SK-N-SH (cell line): ENCODE measurements at regions not wholly inside any gene's neighbourhood (a gene's known extent, or its start where the extent isn't known, plus 50 kb on each side); places are given as distances from the start of the nearest gene placed in this dataset.

Source experiments
- CTCF ChIA-PET: fragments of 300-600, 350-600 bp; formaldehyde crosslinking; extraction: SDS; loops from one replicate; lab custom pipeline; 2021; lab: Yijun Ruan, JAX
- POLR2A ChIA-PET: fragments of 350-600 bp; sonication (Branson Sonifier 250); formaldehyde crosslinking; extraction: SDS; loops from one replicate; lab custom pipeline; 2020; ENCODE audit warnings: antibody characterized with exemption, inconsistent platforms; lab: Yijun Ruan, JAX
- DNase-seq: peaks from one replicate; pipeline ENCODE4 v3.0.0; 2012
- H2AFZ ChIP-seq: fragments of 200-600 bp; sonication (generic); 2 replicates; pipeline ENCODE4 v1.8.1; 2016; ENCODE audit warnings: antibody characterized with exemption, mild to moderate bottlenecking, low read depth
- H3F3A ChIP-seq: fragments of 200-600 bp; sonication (generic); replicated peaks from 2 replicates; pipeline ENCODE3; 2016; ENCODE audit warnings: antibody characterized with exemption, mild to moderate bottlenecking; ENCODE audit not compliant: insufficient read depth
- H3K27ac ChIP-seq, 2 experiments: fragments of 200-500 bp in 1 of 2; fragments of 200-600 bp in 1 of 2; sonication (Bioruptor generic) in 1 of 2; sonication (generic), shearing (Covaris generic) in 1 of 2; 2 replicates each; pipeline versions ENCODE4 v1.5.1 to v1.6.1; 2014 to 2016; ENCODE audit warnings: low read depth in 2 of 2, inconsistent platforms in 1 of 2, low read length in 1 of 2, mild to moderate bottlenecking in 1 of 2, mixed read lengths in 1 of 2
- H3K27me3 ChIP-seq: fragments of 200-600 bp; sonication (generic), shearing (Covaris generic); 2 replicates; pipeline ENCODE4 v1.6.1; 2016; ENCODE audit warnings: mixed run types; ENCODE audit not compliant: insufficient read depth
- H3K36me3 ChIP-seq, 2 experiments: fragments of 200-500 bp in 1 of 2; fragments of 200-600 bp in 1 of 2; sonication (Bioruptor generic) in 1 of 2; sonication (generic) in 1 of 2; replicated peaks in 1 of 2; 2 replicates each; pipeline versions ENCODE3 to v1.5.1; 2014 to 2016; ENCODE audit warnings: low read length in 1 of 2, mild to moderate bottlenecking in 1 of 2; ENCODE audit not compliant: insufficient read depth in 2 of 2, control insufficient read depth in 1 of 2
- H3K4me1 ChIP-seq, 2 experiments: fragments of 200-500 bp in 1 of 2; fragments of 200-600 bp in 1 of 2; sonication (Bioruptor generic) in 1 of 2; sonication (generic), shearing (Covaris generic) in 1 of 2; 2 replicates each; pipeline versions ENCODE4 v1.5.1 to v1.6.1; 2014 to 2016; ENCODE audit warnings: low read depth in 1 of 2, low read length in 1 of 2, mixed run types in 1 of 2; ENCODE audit not compliant: insufficient read depth in 2 of 2, control insufficient read depth in 1 of 2
- H3K4me2 ChIP-seq: fragments of 200-600 bp; sonication (generic), shearing (Covaris generic); 2 replicates; pipeline ENCODE4 v1.6.1; 2017; ENCODE audit warnings: mixed run types
- H3K4me3 ChIP-seq, 2 experiments: fragments of 200-500 bp in 1 of 2; fragments of 200-600 bp in 1 of 2; sonication (Bioruptor generic) in 1 of 2; sonication (generic), shearing (Covaris generic) in 1 of 2; 2 replicates each; pipeline versions ENCODE4 v1.5.1 to v1.8.1; 2014 to 2016; ENCODE audit warnings: low read depth in 2 of 2, inconsistent platforms in 1 of 2, low read length in 1 of 2, mild to moderate bottlenecking in 1 of 2, mixed read lengths in 1 of 2, moderate library complexity in 1 of 2
- H3K79me2 ChIP-seq: fragments of 200-600 bp; sonication (generic); 2 replicates; pipeline ENCODE4 v1.8.1; 2017; ENCODE audit warnings: mild to moderate bottlenecking; ENCODE audit not compliant: insufficient read depth
- H3K9ac ChIP-seq: fragments of 200-600 bp; sonication (generic); 2 replicates; pipeline ENCODE4 v1.6.1; 2017; ENCODE audit warnings: mixed run types
- H3K9me2 ChIP-seq: fragments of 200-600 bp; sonication (generic); 2 replicates; pipeline ENCODE4 v1.6.1; 2017; ENCODE audit warnings: mixed run types
- H3K9me3 ChIP-seq: fragments of 200-600 bp; sonication (generic); 2 replicates; pipeline ENCODE4 v1.6.1; 2017; ENCODE audit warnings: mixed run types, mild to moderate bottlenecking, moderate library complexity
- H4K20me1 ChIP-seq: fragments of 200-600 bp; sonication (generic); 2 replicates; pipeline ENCODE4 v1.6.1; 2017; ENCODE audit warnings: mild to moderate bottlenecking, mixed run types; ENCODE audit not compliant: insufficient read depth
- FOXJ3 ChIP-seq: sonication (generic); formaldehyde crosslinking; IDR thresholded peaks from 2 replicates; pipeline ENCODE4 v1.5.1; 2020; ENCODE audit warnings: mild to moderate bottlenecking, missing genetic modification reagents
- GABPA ChIP-seq: IDR thresholded peaks from 2 replicates; pipeline ENCODE4 v1.4.0; 2012; ENCODE audit warnings: low read depth, mild to moderate bottlenecking
- GATA2 ChIP-seq: sonication (generic); formaldehyde crosslinking; IDR thresholded peaks from 2 replicates; pipeline ENCODE4 v1.5.0; 2020; ENCODE audit warnings: mild to moderate bottlenecking, missing genetic modification reagents
- MXI1 ChIP-seq: IDR thresholded peaks from 2 replicates; pipeline ENCODE4 v1.6.1; 2012; ENCODE audit warnings: mild to moderate bottlenecking, low read depth, low read length, improper control_type of control experiment
- RFX5 ChIP-seq: IDR thresholded peaks from 2 replicates; pipeline ENCODE4 v1.6.1; 2012; ENCODE audit warnings: mild to moderate bottlenecking, improper control_type of control experiment, low read length
- RXRA ChIP-seq: IDR thresholded peaks from 2 replicates; pipeline ENCODE4 v1.4.0; 2012; ENCODE audit warnings: low read depth, mild to moderate bottlenecking, borderline replicate concordance
- SIN3A ChIP-seq: IDR thresholded peaks from 2 replicates; pipeline ENCODE4 v1.6.1; 2012; ENCODE audit warnings: low read depth, mild to moderate bottlenecking, low read length, moderate library complexity, borderline replicate concordance
- TCF12 ChIP-seq: IDR thresholded peaks from 2 replicates; pipeline ENCODE4 v1.4.0; 2012
- YY1 ChIP-seq: IDR thresholded peaks from 2 replicates; pipeline ENCODE4 v1.4.0; 2012; ENCODE audit warnings: low read depth, mild to moderate bottlenecking
- whole genome bisulfite sequencing: methylation state at CpG from one replicate; pipeline ENCODE4 v1.1.6; 2017; ENCODE audit warnings: low lambda C conversion rate; 5-methylcytosine and 5-hydroxymethylcytosine counted together
- TF ChIP-seq, protein P1 (sequence below): fragments of 150-350 bp; IDR thresholded peaks from 2 replicates; pipeline ENCODE4 v1.6.1; 2017; ENCODE audit warnings: antibody characterized with exemption, low read length, low read depth, borderline replicate concordance
- TF ChIP-seq, protein P2 (sequence below): IDR thresholded peaks from 2 replicates; pipeline ENCODE4 v1.6.1; 2012; ENCODE audit warnings: mild to moderate bottlenecking, low read depth, low read length, moderate library complexity
- TF ChIP-seq, protein P3 (sequence below): IDR thresholded peaks from 2 replicates; pipeline ENCODE4; 2012
- TF ChIP-seq, protein P4 (sequence below): fragments of 150-350 bp; IDR thresholded peaks from 2 replicates; pipeline ENCODE4 v1.6.1; 2016; ENCODE audit warnings: mild to moderate bottlenecking, low read depth, low read length
- TF ChIP-seq, protein P5 (sequence below): IDR thresholded peaks from 2 replicates; pipeline ENCODE4 v1.4.0; 2012; ENCODE audit warnings: low read depth, borderline replicate concordance

DNA sequence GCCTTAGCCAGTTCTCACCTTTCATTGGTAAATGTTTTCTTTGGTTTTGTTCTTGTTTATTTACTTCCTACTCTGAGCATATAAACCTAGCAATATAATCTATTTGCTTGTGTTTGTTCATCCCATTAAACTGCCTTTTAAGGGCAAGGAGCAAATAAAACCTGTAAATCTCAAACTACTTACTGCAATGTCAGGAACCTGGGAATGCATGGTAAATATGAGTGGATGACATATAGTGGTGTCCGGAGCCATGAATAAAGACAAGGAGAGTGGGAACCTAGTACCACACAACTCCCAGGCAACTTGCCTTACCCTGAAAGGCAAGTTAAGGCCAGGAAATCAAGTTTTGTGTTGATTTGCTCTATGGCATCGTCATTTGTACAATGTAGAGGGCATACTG, 1133.7 kb upstream of the NCAM2 start:
- DNase-seq = no peak

DNA sequence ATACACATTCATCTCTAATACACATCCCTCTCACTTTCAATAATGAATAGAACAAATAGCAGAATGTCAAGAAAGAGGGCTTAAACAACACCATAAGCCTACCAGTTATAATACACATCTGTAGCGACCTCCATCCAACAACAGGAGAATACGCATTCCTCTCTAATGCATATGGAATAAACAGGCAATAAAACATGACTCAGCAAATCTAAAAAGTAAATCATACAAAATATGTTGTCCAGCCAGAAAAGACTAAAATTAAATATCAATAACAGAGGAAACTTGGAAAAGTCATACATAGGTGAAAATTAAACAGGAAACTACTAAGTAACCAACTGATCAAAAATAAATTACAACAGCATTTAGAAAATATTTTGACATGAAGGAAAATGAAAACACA, 1127.5 kb upstream of the NCAM2 start:
- H2AFZ ChIP-seq = 0 out of 2 replicates have a peak overlapping the region, but pooled peaks have one; percentile 30
- no peak overlapping the region for H3K4me2 ChIP-seq
- ChIA-PET POLR2A (no interaction called here), CTCF (no interaction called here)
- no peak overlapping the region for H3K27ac ChIP-seq
- H3K79me2 ChIP-seq = no peaks in the 10 kb centered on the region
- H4K20me1 ChIP-seq = no peaks in the 10 kb centered on the region
- no peaks in the 10 kb centered on the region for H3K9me2 ChIP-seq
- no peaks in the 10 kb centered on the region for H3K27me3 ChIP-seq
- no peaks in the 10 kb centered on the region for H3K4me1 ChIP-seq
- 38% methylated on average over 2 of the region's 2 CpGs for WGBS
- H3K36me3 ChIP-seq = no peaks in the 10 kb centered on the region
- no peak overlapping the region for H3K9ac ChIP-seq
- TF ChIP-seq GATA2 (CRISPR knock-in tag) (no peak), RXRA (no peak)
- TF ChIP-seq, protein P1, sequence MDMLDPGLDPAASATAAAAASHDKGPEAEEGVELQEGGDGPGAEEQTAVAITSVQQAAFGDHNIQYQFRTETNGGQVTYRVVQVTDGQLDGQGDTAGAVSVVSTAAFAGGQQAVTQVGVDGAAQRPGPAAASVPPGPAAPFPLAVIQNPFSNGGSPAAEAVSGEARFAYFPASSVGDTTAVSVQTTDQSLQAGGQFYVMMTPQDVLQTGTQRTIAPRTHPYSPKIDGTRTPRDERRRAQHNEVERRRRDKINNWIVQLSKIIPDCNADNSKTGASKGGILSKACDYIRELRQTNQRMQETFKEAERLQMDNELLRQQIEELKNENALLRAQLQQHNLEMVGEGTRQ = no peak
- no peaks in the 10 kb centered on the region for H3K9me3 ChIP-seq
- no peak for DNase-seq
- no peak overlapping the region for H3K4me3 ChIP-seq
- no peaks in the 10 kb centered on the region for H3F3A ChIP-seq

More for the DNA sequence above, 1133.7 kb upstream of the NCAM2 start:
- CTCF ChIA-PET = no interaction called here
- H3K79me2 ChIP-seq = no peaks in the 10 kb centered on the region
- H3K9ac ChIP-seq = no peak overlapping the region
- H3F3A ChIP-seq = no peaks in the 10 kb centered on the region
- H3K27me3 ChIP-seq = no peaks in the 10 kb centered on the region
- H3K4me3 ChIP-seq = no peak overlapping the region
- POLR2A ChIA-PET = no interaction called here
- no peak overlapping the region for H3K27ac ChIP-seq
- H3K9me3 ChIP-seq = no peaks in the 10 kb centered on the region
- no peak for TF ChIP-seq FOXJ3 (CRISPR knock-in tag)
- TF ChIP-seq, all 33 proteins: peak for 0
- WGBS = 24% methylated on average over 2 of the region's 2 CpGs
- Histone ChIP-seq H3K4me2 (no peak overlapping the region), H3K36me3 (no peaks in the 10 kb centered on the region), H3K4me1 (no peaks in the 10 kb centered on the region), H2AFZ (no peak overlapping the region), H4K20me1 (no peaks in the 10 kb centered on the region), H3K9me2 (no peaks in the 10 kb centered on the region)

DNA sequence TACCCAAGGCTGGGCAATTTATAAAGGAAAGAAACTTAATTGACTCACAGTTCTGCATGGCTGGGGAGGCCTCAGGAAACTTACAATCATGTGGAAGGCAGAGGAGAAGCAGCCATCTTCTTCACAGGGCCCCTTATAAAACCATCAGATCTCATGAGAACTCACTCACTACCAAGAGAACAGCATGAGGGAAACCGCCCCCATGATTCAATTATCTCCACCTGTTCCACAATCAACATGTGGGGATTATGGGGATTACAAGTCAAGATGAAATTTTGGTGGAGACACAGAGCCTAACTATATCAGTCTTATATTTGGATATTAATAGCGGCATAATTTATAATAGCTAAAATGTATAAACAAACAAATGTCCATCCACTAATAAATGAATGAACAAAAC, 1123.7 kb upstream of the NCAM2 start:
- WGBS = 29% methylated on average over 2 of the region's 2 CpGs
- peaks cover 7% of the 10 kb centered on the region; the same call in 1 of the 2 replicates for H3K9me3 ChIP-seq
- no peaks in the 10 kb centered on the region for H3K79me2 ChIP-seq
- no peaks in the 10 kb centered on the region for H3F3A ChIP-seq
- no peak for DNase-seq
- H3K4me2 ChIP-seq = no peak overlapping the region
- no peak overlapping the region for H2AFZ ChIP-seq
- no peaks in the 10 kb centered on the region for H3K9me2 ChIP-seq
- H3K27me3 ChIP-seq = no peaks in the 10 kb centered on the region
- no peak overlapping the region for H3K9ac ChIP-seq
- H4K20me1 ChIP-seq = no peaks in the 10 kb centered on the region
- CTCF ChIA-PET = no interaction called here
- no peaks in the 10 kb centered on the region for H3K4me1 ChIP-seq
- no peak overlapping the region for H3K27ac ChIP-seq
- H3K4me3 ChIP-seq = no peak overlapping the region
- POLR2A ChIA-PET = no interaction called here
- H3K36me3 ChIP-seq = no peaks in the 10 kb centered on the region
- no peak for TF ChIP-seq YY1
- TF ChIP-seq, protein P2, sequence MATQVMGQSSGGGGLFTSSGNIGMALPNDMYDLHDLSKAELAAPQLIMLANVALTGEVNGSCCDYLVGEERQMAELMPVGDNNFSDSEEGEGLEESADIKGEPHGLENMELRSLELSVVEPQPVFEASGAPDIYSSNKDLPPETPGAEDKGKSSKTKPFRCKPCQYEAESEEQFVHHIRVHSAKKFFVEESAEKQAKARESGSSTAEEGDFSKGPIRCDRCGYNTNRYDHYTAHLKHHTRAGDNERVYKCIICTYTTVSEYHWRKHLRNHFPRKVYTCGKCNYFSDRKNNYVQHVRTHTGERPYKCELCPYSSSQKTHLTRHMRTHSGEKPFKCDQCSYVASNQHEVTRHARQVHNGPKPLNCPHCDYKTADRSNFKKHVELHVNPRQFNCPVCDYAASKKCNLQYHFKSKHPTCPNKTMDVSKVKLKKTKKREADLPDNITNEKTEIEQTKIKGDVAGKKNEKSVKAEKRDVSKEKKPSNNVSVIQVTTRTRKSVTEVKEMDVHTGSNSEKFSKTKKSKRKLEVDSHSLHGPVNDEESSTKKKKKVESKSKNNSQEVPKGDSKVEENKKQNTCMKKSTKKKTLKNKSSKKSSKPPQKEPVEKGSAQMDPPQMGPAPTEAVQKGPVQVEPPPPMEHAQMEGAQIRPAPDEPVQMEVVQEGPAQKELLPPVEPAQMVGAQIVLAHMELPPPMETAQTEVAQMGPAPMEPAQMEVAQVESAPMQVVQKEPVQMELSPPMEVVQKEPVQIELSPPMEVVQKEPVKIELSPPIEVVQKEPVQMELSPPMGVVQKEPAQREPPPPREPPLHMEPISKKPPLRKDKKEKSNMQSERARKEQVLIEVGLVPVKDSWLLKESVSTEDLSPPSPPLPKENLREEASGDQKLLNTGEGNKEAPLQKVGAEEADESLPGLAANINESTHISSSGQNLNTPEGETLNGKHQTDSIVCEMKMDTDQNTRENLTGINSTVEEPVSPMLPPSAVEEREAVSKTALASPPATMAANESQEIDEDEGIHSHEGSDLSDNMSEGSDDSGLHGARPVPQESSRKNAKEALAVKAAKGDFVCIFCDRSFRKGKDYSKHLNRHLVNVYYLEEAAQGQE = no peak
- TF ChIP-seq, protein P3, sequence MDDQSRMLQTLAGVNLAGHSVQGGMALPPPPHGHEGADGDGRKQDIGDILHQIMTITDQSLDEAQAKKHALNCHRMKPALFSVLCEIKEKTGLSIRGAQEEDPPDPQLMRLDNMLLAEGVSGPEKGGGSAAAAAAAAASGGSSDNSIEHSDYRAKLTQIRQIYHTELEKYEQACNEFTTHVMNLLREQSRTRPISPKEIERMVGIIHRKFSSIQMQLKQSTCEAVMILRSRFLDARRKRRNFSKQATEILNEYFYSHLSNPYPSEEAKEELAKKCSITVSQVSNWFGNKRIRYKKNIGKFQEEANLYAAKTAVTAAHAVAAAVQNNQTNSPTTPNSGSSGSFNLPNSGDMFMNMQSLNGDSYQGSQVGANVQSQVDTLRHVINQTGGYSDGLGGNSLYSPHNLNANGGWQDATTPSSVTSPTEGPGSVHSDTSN = no peak
- TF ChIP-seq, protein P4, sequence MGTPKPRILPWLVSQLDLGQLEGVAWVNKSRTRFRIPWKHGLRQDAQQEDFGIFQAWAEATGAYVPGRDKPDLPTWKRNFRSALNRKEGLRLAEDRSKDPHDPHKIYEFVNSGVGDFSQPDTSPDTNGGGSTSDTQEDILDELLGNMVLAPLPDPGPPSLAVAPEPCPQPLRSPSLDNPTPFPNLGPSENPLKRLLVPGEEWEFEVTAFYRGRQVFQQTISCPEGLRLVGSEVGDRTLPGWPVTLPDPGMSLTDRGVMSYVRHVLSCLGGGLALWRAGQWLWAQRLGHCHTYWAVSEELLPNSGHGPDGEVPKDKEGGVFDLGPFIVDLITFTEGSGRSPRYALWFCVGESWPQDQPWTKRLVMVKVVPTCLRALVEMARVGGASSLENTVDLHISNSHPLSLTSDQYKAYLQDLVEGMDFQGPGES = no peak
- TF ChIP-seq, protein P5, sequence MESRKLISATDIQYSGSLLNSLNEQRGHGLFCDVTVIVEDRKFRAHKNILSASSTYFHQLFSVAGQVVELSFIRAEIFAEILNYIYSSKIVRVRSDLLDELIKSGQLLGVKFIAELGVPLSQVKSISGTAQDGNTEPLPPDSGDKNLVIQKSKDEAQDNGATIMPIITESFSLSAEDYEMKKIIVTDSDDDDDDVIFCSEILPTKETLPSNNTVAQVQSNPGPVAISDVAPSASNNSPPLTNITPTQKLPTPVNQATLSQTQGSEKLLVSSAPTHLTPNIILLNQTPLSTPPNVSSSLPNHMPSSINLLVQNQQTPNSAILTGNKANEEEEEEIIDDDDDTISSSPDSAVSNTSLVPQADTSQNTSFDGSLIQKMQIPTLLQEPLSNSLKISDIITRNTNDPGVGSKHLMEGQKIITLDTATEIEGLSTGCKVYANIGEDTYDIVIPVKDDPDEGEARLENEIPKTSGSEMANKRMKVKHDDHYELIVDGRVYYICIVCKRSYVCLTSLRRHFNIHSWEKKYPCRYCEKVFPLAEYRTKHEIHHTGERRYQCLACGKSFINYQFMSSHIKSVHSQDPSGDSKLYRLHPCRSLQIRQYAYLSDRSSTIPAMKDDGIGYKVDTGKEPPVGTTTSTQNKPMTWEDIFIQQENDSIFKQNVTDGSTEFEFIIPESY = no peak
- TF ChIP-seq TCF12 = no peak
- TF ChIP-seq RFX5 = no peak
- no peak for TF ChIP-seq GABPA
- TF ChIP-seq SIN3A = no peak
- no peak for TF ChIP-seq MXI1
